ENCODE measurements at regions not wholly inside any gene's neighbourhood (a gene's known extent, or its start where the extent isn't known, plus 50 kb on each side); places are given as distances from the start of the nearest gene placed in this dataset.

- no peak for DNase-seq (ENCODE audit: low read depth)
Measured at GRCh38 chr10:71124921-71125748, 87.2 kb upstream of the UNC5B start.

- DNase-seq (ENCODE audit: low read depth) = no peak
Measured at GRCh38 chr10:71125749-71126107, 86.6 kb upstream of the UNC5B start.

GRCh38 chr10:71126432-71126831, 85.9 kb upstream of the UNC5B start:
- no peak for DNase-seq (ENCODE audit: low read depth)

- no peak for DNase-seq (ENCODE audit: low read depth)
Measured at GRCh38 chr10:71127104-71127503, 85.3 kb upstream of the UNC5B start.

- no peak for DNase-seq (ENCODE audit: low read depth)
Measured at GRCh38 chr10:71127773-71128172, 84.6 kb upstream of the UNC5B start.

DNA sequence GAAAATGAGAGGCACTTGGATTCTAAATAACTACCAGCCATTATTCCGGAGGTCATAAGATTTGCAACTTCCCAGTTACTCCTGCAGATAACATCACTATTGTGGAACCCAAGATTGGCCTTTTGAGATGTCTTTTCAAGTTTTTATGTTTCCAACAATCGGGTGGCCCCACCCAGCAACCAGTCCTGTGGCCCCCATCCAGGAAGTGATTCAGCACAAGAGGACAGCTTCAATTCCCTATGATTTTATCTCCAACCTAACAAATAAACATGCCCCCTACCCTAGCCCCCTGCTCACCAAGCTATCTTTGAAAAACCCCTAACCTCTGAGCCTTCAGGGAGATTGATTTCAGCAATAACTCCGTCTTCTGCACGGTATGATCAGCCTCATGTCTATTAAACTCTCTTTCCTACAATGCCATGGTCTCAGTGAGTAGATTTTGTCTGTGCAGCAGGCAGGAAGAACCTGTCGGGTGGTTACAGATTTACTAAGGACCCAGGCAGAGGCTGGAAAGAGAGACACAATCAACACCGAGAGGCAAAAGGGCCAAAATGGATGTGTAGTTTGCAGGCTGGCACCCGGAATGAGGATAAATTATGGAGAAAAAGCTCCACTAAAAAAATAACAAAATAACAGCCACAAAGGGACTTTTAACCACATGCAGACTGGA, 83.9 kb upstream of the UNC5B start:
- DNase-seq (ENCODE audit: low read depth) = no peak

GRCh38 chr10:71131096-71131495, 81.3 kb upstream of the UNC5B start:
- no peak for DNase-seq (ENCODE audit: low read depth)

- DNase-seq (ENCODE audit: low read depth) = no peak
Measured at GRCh38 chr10:71131508-71132088, 80.8 kb upstream of the UNC5B start.

DNA sequence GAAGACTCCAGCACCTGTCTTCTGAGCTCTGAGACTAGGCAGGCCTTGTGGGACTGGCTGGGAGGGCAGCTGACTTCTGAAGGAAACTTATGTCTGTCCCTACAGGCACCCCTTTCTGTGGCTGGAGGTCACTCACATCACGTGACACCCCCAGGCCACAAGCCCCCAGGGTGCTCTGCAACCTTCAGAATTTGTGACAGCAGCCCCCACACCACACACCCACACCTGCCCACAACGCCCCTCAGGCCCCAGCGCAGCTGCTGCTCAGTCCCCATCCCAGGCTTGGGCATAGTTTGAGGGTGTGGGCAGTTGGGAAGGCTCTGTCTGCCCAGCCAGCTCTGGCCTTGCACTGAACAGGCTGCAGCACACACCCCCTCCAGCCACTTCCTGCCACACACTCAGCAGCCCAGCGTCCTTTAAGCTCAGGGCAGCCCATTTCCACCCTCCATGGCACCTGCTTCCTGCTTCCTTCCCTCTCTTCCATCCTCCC, 80.0 kb upstream of the UNC5B start:
- no peak for DNase-seq (ENCODE audit: low read depth)

DNA sequence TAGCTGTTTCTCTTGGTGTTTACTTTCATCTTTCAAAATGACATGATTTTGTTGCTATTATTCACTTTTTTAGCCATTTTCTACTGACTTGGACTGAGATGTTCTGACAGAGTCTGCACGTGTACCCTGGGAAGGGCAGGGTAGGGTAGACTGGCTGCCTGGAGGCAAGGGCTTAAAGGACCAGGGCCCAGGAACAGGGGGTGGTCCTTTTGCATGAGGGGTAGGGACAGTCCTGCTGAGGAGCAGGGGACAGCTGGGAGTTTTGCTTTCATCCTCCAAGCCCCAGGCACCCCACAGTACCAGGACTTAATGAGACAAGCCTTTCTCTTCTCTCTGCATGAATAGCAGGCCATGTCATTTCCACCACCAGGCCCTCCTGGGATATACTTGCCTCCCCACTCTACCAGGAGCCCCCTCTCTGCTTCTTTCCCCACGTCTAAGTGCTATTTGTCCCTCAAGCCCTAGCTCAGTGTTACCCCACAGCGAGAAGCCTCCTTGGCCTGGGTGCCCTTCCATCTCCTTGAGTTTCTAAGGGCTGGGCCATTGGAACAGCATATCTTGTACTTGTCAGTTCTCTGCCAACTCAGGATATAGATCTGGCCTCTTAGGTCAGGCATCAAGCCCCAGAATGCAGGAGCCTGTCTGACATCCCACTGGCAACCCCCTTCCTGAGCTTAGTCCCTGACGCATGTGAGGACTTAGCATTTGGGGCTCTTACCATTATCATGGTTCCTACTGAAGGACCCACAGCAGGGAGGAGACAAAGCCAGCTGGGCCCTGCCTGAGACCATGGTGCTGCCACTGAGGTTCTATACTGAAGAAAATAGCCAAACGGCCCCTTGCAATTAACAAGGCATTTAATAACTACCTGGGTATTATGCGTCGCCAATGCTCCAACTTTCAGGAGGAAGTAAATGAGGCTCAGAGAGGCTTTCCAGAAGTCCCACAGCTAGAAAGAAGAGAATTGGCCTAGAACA, 78.4 kb upstream of the UNC5B start:
- DNase-seq (ENCODE audit: low read depth) = no peak

DNA sequence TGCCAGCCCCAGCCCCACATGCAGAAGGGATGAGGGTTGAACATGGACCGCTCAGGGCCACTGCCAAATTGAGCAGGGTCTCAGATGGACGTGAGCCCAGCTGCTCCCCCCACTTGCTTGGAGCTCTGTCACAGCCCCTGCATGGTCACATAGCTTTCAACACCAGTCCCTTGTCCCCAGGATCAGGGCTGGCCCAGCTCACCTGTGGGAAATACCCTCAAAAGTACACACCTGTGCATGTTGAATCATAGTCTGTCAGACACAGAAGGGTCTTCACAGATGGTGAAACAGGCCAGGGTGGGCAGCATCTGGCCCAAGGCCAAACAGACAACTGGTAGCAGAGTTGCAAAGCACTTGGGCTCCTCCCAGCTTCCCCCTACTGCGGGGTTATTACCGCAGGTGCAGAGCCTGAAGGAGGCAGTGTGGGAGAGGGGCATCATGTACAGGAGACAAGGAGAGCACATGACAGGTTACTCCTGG, 77.6 kb upstream of the UNC5B start:
- DNase-seq (ENCODE audit: low read depth) = no peak

DNA sequence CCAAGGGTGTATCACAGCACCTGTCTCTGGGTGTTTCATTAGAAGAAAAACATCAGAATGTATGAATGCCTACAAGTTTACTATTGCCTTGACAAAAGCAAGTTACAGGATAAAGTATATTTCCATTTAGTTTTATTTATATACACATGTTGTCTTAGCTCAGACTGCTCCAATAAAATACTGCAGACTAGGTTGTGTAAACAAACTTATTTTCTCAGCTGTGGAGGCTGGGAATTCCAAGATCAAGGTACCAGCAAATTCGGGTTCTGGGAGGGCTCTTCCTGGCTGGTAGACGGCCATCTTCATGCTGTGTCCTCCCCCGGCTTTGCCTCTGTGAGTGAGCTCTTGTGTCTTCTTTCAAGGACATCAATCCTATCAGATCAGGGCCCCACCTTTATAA, 77.1 kb upstream of the UNC5B start:
- DNase-seq (ENCODE audit: low read depth) = no peak

- no peak for DNase-seq (ENCODE audit: low read depth)
Measured at GRCh38 chr10:71136036-71136721, 76.2 kb upstream of the UNC5B start.

DNA sequence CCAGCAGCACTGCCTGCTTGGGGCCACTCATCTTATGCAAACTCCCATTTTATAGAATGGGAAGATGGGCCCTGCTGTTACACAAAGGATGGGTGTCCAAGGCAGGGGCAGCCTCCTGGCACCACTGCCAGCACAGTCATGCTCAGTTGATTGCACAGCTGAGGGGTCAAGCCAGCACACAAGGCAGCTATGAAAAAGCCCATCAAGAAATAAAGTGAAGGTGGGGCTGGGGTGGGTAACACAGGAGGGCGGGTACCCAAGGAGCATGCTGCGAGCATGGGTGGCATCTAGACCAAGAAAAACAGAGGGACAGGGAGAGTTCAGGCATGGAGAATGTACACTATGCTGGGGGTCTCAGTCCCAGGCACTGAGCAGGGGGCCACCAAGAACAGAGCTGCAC, 74.7 kb upstream of the UNC5B start:
- no peak for DNase-seq (ENCODE audit: low read depth)

DNA sequence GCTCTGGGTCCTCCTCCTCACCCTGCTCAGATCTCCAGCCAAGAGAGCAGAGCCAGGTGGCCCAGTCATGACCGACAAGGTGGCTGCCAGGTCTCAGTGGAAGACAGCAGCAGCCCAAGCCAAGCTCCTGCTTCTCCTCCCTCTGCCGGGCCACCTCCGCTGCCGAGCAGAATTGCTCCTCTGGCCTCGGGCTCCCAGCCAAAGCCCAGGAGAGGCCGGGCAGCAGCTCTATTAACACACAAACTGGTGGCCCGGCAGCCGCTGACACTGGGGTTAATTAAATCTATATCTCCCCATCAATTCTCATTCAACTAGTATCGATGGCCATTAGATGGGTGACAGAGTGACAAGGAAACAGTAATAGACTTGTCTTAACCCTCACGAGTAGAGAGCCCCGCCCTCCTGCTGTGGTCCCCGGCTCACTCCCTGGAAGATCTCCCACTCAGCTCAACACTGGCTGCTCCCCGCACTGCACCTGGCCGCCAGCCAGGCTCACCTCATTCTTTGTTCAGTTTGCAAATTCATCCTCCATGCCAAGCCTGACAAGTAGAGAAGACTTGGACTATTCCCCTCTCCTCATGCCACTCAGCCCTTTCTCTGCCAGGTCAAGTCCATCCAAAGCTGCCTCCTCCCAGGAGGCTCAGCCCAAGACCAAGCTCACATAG, 74.1 kb upstream of the UNC5B start:
- no peak for DNase-seq (ENCODE audit: low read depth)

DNA sequence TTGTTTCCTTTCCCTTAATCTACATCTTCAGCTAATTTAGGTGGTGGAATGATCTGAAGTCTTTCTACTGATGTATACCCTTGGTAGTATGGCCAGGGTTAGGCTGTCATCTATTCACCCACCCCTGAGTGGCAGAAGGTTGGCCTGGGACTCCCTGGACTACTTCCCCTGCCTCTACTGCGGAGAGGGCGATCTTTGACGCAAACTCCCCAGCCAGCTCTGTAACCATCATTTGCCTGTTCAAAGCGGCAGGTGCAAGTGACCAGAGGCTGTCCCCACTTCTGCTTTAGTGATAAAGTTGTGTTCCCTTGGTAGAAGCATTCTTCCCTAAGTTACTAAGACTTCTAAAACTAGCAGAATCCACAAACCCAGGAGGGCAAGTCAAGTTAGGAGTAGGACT, 70.8 kb upstream of the UNC5B start:
- no peak for DNase-seq (ENCODE audit: low read depth)

DNA sequence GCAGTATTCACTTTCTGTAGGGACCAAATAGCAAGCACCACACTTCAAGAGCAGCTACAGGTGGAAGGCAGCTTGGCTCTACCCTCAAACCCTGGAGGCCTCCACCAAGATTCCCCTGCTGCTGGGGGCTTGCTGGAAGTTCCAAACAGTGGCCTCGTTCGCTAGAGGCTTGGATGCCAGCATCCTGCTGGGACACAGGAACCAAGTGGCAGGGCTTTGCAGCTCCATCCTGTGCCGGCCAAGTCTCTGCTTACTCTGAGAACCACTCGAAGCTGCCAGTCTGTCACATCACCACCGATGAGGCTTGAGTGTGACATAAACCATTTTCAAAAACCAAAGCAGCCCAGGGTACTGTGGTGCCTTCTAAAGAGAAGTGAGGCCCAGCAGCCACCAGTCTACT, 69.2 kb upstream of the UNC5B start:
- no peak for DNase-seq (ENCODE audit: low read depth)

GRCh38 chr10:71143610-71144009, 68.8 kb upstream of the UNC5B start:
- no peak for DNase-seq (ENCODE audit: low read depth)

DNA sequence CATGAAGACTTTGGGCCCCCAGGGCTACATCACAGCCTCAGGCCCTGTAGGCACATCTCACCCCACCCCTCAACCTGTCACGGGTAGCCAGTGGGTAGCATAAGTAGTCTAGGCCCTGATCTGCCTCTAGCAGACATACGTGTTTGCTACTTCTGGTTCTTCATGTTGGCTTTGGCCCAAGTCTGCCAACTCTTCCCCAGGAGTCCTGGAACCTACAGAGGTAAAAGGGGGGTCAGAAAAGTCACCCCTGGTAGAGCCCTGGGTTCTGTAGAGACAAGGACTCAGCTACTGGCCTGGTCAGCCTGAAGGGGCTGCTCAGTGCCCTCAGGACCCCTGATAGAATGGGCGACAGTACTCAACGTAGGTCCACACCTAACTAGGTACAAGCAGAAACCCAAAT, 67.5 kb upstream of the UNC5B start:
- DNase-seq (ENCODE audit: low read depth) = no peak

DNA sequence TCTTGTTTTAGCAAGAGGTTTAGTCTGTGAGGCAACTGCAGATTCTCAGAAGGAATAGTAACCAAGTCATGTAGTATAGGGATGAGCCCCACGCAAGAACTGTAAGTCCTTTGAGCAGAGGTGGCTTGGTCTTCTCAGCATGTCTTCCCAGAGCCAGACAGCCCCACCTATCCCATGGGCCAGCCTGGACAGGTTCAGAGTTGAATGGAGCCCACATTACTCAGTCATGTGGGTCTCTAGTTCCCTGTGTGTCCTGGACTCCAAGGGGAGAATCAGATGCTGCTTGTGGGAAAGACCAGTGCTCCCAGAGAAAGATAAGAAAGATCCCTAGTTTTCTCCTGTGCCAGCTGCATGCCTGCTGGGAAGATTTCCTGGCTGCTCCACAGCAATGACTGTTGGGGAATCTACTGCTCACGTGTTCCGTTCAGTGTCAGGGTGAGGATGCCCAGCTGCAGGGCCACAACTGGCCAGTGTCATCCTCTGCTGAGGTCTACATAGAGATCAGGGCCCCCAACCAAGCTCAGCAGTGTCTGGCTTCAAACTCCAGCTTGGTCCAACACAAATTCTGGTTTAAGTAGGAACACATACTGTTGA, 66.9 kb upstream of the UNC5B start:
- DNase-seq (ENCODE audit: low read depth) = no peak
